NCI-H2081 treated with DMSO at 0.1 percent for 48 hours (cell line): ENCODE measurements at regions not wholly inside any gene's neighbourhood (a gene's known extent, or its start where the extent isn't known, plus 50 kb on each side); places are given as distances from the start of the nearest gene placed in this dataset.
"Not testable (repeated sequence)": the region's sequence is repeated elsewhere in the genome, so short reads cannot be mapped to it uniquely, and the experiment has no call there.

Experiments
- DNase-seq: peaks from one replicate; lab custom pipeline; 2025; lab: John Stamatoyannopoulos, UW

GRCh38 chr5:17400724-17401469 lies 97.1 kb upstream of the TAF11L2 start:
- DNase-seq: no peak

- DNase-seq: no peak
Observed at GRCh38 chr5:17401470-17402288, 96.4 kb upstream of the TAF11L2 start.

- DNase-seq: no peak
Observed at GRCh38 chr5:17402289-17403121, 95.5 kb upstream of the TAF11L2 start.

GRCh38 chr5:17403695-17404490 lies 94.1 kb upstream of the TAF11L2 start:
- DNase-seq: no peak

- DNase-seq: no peak
Observed at GRCh38 chr5:17405976-17406375, 92.1 kb upstream of the TAF11L2 start.

- DNase-seq: no peak
Observed at GRCh38 chr5:17406423-17406838, 91.6 kb upstream of the TAF11L2 start.

- no peak for DNase-seq
Observed at GRCh38 chr5:17411436-17412402, 86.3 kb upstream of the TAF11L2 start.

GRCh38 chr5:17412760-17413671 lies 85.0 kb upstream of the TAF11L2 start:
- DNase-seq: no peak

- no peak for DNase-seq
Observed at GRCh38 chr5:17413691-17414090, 84.3 kb upstream of the TAF11L2 start.

- no peak for DNase-seq
Observed at GRCh38 chr5:17415321-17415758, 82.7 kb upstream of the TAF11L2 start.

- DNase-seq: not testable (repeated sequence)
Observed at GRCh38 chr5:17416374-17416773, 81.7 kb upstream of the TAF11L2 start.

GRCh38 chr5:17424674-17425073 lies 73.4 kb upstream of the TAF11L2 start:
- no peak for DNase-seq

- DNase-seq: no peak
Observed at GRCh38 chr5:17425385-17426070, 72.5 kb upstream of the TAF11L2 start.

GRCh38 chr5:17426104-17426749 lies 71.8 kb upstream of the TAF11L2 start:
- peak; percentile 59 for DNase-seq

- DNase-seq: no peak
Observed at GRCh38 chr5:17428176-17428800, 69.7 kb upstream of the TAF11L2 start.

- no peak for DNase-seq
Observed at GRCh38 chr5:17429353-17429752, 68.7 kb upstream of the TAF11L2 start.

- DNase-seq: no peak
Observed at GRCh38 chr5:17430241-17430640, 67.8 kb upstream of the TAF11L2 start.
